ENCODE measurements at regions not wholly inside any gene's neighbourhood (a gene's known extent, or its start where the extent isn't known, plus 50 kb on each side); places are given as distances from the start of the nearest gene placed in this dataset.

DNA sequence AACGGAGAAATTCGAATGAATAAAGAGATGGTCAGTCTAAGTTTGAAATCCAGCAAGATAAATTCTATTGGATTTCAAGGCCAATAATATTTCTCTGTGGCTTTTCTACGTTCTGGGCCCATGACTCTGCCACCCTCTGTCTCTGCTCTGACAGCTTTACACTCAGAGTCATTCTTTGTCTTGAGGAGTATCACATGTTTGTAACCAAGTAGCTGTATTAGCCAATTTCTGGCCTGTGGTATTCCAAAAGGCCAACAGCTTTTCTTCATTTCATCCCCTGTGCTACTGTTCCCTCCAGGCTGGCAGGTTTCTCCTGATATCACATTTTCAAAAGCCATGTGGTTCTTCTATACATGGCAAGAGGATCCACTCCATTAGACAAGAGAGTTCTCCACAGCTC lies 324.1 kb upstream of the CNTN4 start:
- H3K36me3 ChIP-seq (ENCODE audit: control insufficient read depth, insufficient read depth, low read length) = no peaks in the 10 kb centered on the region
- no peak overlapping the region for H3K4me3 ChIP-seq (replicated peaks in 1 of 4; ENCODE audit: control extremely low read depth in 1 of 4, insufficient read depth in 1 of 4, low read depth in 3 of 4, low read length in 4 of 4)
- no peaks in the 10 kb centered on the region for H3K4me1 ChIP-seq (ENCODE audit: control insufficient read depth, extremely low read depth, insufficient read depth, low read length)
- H3K9me3 ChIP-seq (ENCODE audit: control insufficient read depth, insufficient read depth, low read depth, low read length) = no peaks in the 10 kb centered on the region
- no peak overlapping the region for H3K4me2 ChIP-seq (ENCODE audit: extremely low read depth, insufficient read depth, low read length)
- H3K9ac ChIP-seq (ENCODE audit: insufficient read depth, low read length) = no peak overlapping the region
- no peak overlapping the region for H3K27ac ChIP-seq (ENCODE audit: insufficient read depth, low read length)
- no peaks in the 10 kb centered on the region for H4K20me1 ChIP-seq (ENCODE audit: control insufficient read depth, extremely low read depth, insufficient read depth, low read length)
- no peak for TF ChIP-seq EZH2 (IDR thresholded peaks at IDR 0.05; ENCODE audit: low read length, missing control alignments)
- TF ChIP-seq, protein P1, sequence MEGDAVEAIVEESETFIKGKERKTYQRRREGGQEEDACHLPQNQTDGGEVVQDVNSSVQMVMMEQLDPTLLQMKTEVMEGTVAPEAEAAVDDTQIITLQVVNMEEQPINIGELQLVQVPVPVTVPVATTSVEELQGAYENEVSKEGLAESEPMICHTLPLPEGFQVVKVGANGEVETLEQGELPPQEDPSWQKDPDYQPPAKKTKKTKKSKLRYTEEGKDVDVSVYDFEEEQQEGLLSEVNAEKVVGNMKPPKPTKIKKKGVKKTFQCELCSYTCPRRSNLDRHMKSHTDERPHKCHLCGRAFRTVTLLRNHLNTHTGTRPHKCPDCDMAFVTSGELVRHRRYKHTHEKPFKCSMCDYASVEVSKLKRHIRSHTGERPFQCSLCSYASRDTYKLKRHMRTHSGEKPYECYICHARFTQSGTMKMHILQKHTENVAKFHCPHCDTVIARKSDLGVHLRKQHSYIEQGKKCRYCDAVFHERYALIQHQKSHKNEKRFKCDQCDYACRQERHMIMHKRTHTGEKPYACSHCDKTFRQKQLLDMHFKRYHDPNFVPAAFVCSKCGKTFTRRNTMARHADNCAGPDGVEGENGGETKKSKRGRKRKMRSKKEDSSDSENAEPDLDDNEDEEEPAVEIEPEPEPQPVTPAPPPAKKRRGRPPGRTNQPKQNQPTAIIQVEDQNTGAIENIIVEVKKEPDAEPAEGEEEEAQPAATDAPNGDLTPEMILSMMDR (conservative IDR thresholded peaks at IDR 0.05 in 1 of 2, IDR thresholded peaks at IDR 0.05 in 1 of 2; ENCODE audit: low read depth in 1 of 2, low read length in 2 of 2) = no peak
- H2AFZ ChIP-seq (ENCODE audit: low read length) = no peak overlapping the region
- no peak for DNase-seq (ENCODE audit: low read depth in 2 of 2)
- H3K79me2 ChIP-seq (ENCODE audit: control insufficient read depth, insufficient read depth, low read length) = no peaks in the 10 kb centered on the region
- no peaks in the 10 kb centered on the region for H3K27me3 ChIP-seq (ENCODE audit: control insufficient read depth, insufficient read depth, low read length)

DNA sequence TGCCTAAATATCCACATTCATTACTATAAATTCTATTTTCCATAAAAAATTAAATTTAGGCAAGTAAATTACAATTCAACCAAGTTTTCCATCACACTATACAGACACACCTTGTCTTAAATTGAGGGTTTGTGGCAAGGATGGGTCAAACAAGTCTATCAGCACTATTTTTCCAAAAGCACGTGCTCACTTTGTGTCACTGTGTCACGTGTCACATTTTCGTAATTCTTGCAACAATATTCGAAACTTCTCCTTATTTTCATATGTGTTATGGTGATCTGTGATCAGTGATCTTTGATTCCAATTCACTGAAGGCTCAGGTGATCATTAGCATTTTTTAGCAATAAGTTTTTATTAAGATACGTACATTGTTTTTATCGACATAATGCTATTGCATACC lies 323.3 kb upstream of the CNTN4 start:
- no peaks in the 10 kb centered on the region for H3K79me2 ChIP-seq (ENCODE audit: control insufficient read depth, insufficient read depth, low read length)
- no peak for TF ChIP-seq EZH2 (IDR thresholded peaks at IDR 0.05; ENCODE audit: low read length, missing control alignments)
- TF ChIP-seq, protein P1 (conservative IDR thresholded peaks at IDR 0.05 in 1 of 2, IDR thresholded peaks at IDR 0.05 in 1 of 2; ENCODE audit: low read depth in 1 of 2, low read length in 2 of 2) = no peak
- H3K4me3 ChIP-seq (replicated peaks in 1 of 4; ENCODE audit: control extremely low read depth in 1 of 4, insufficient read depth in 1 of 4, low read depth in 3 of 4, low read length in 4 of 4) = no peak overlapping the region
- H3K27me3 ChIP-seq (ENCODE audit: control insufficient read depth, insufficient read depth, low read length) = no peaks in the 10 kb centered on the region
- H4K20me1 ChIP-seq (ENCODE audit: control insufficient read depth, extremely low read depth, insufficient read depth, low read length) = no peaks in the 10 kb centered on the region
- no peak overlapping the region for H2AFZ ChIP-seq (ENCODE audit: low read length)
- H3K4me2 ChIP-seq (ENCODE audit: extremely low read depth, insufficient read depth, low read length) = no peak overlapping the region
- H3K27ac ChIP-seq (ENCODE audit: insufficient read depth, low read length) = no peak overlapping the region
- H3K36me3 ChIP-seq (ENCODE audit: control insufficient read depth, insufficient read depth, low read length) = no peaks in the 10 kb centered on the region
- H3K9me3 ChIP-seq (ENCODE audit: control insufficient read depth, insufficient read depth, low read depth, low read length) = no peaks in the 10 kb centered on the region
- DNase-seq (ENCODE audit: low read depth in 2 of 2) = no peak
- H3K9ac ChIP-seq (ENCODE audit: insufficient read depth, low read length) = no peak overlapping the region
- no peaks in the 10 kb centered on the region for H3K4me1 ChIP-seq (ENCODE audit: control insufficient read depth, extremely low read depth, insufficient read depth, low read length)

DNA sequence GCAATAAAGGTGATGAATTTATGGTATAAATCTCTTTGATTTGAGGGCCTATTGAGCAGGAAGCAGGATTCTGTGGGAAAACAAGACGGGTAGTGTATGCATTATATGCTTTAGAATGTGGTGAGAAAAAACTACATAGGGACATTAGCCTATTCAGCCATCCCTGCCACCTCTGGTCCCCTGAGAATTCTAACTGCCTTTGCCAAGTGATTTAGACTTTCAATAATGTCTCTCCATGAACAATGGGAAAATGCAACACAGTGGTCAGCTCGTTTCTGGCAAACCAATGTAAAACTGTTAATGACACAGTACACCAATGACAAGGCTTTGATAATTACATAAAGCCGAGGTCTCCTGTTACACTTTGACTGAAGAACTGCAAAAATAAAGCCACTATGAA lies 314.7 kb upstream of the CNTN4 start:
- Histone ChIP-seq H3K4me2 (ENCODE audit: extremely low read depth, insufficient read depth, low read length) (no peak overlapping the region), H2AFZ (ENCODE audit: low read length) (no peak overlapping the region), H3K27me3 (ENCODE audit: control insufficient read depth, insufficient read depth, low read length) (no peaks in the 10 kb centered on the region), H3K9ac (ENCODE audit: insufficient read depth, low read length) (no peak overlapping the region), H3K79me2 (ENCODE audit: control insufficient read depth, insufficient read depth, low read length) (no peaks in the 10 kb centered on the region), H3K4me1 (ENCODE audit: control insufficient read depth, extremely low read depth, insufficient read depth, low read length) (no peaks in the 10 kb centered on the region), H3K27ac (ENCODE audit: insufficient read depth, low read length) (no peak overlapping the region), H3K36me3 (ENCODE audit: control insufficient read depth, insufficient read depth, low read length) (no peaks in the 10 kb centered on the region), H4K20me1 (ENCODE audit: control insufficient read depth, extremely low read depth, insufficient read depth, low read length) (no peaks in the 10 kb centered on the region), H3K4me3 (replicated peaks in 1 of 4; ENCODE audit: control extremely low read depth in 1 of 4, insufficient read depth in 1 of 4, low read depth in 3 of 4, low read length in 4 of 4) (no peak overlapping the region), H3K9me3 (ENCODE audit: control insufficient read depth, insufficient read depth, low read depth, low read length) (no peaks in the 10 kb centered on the region)
- no peak for DNase-seq (ENCODE audit: low read depth in 2 of 2)
- TF ChIP-seq, protein P1 (conservative IDR thresholded peaks at IDR 0.05 in 1 of 2, IDR thresholded peaks at IDR 0.05 in 1 of 2; ENCODE audit: low read depth in 1 of 2, low read length in 2 of 2) = no peak
- no peak for TF ChIP-seq EZH2 (IDR thresholded peaks at IDR 0.05; ENCODE audit: low read length, missing control alignments)

All from fibroblast of lung (primary cell).